HG02943 (cell line): ENCODE measurements at regions not wholly inside any gene's neighbourhood (a gene's known extent, or its start where the extent isn't known, plus 50 kb on each side); places are given as distances from the start of the nearest gene placed in this dataset.
"Not testable (repeated sequence)": the region's sequence is repeated elsewhere in the genome, so short reads cannot be mapped to it uniquely, and the experiment has no call there.

Experiments
- ATAC-seq: cut with Tn5 transposase; IDR thresholded peaks from one replicate; pipeline ENCODE4 v1.9.1; 2021; ENCODE audit warnings: mild to moderate bottlenecking, low read depth, moderate library complexity; ENCODE audit not compliant: unreplicated experiment

- no peak for ATAC-seq
Observed at GRCh38 chr3:72276806-72277205, 491.9 kb upstream of the PROK2 start.

GRCh38 chr3:72275331-72275751, 490.4 kb upstream of the PROK2 start:
- no peak for ATAC-seq

GRCh38 chr3:72274493-72275330, 489.8 kb upstream of the PROK2 start:
- no peak for ATAC-seq

- no peak for ATAC-seq
Observed at GRCh38 chr3:72273615-72274014, 488.7 kb upstream of the PROK2 start.

- no peak for ATAC-seq
Observed at GRCh38 chr3:72272356-72272755, 487.4 kb upstream of the PROK2 start.

- ATAC-seq = no peak
Observed at GRCh38 chr3:72271923-72272322, 487.0 kb upstream of the PROK2 start.

- no peak for ATAC-seq
Observed at GRCh38 chr3:72271216-72271615, 486.3 kb upstream of the PROK2 start.

GRCh38 chr3:72270730-72271129, 485.8 kb upstream of the PROK2 start:
- no peak for ATAC-seq

- no peak for ATAC-seq
Observed at GRCh38 chr3:72270072-72270681, 485.2 kb upstream of the PROK2 start.

GRCh38 chr3:72269475-72269874, 484.5 kb upstream of the PROK2 start:
- ATAC-seq = no peak

GRCh38 chr3:72266921-72267524, 482.1 kb upstream of the PROK2 start:
- ATAC-seq = not testable (repeated sequence)

- ATAC-seq = no peak
Observed at GRCh38 chr3:72266016-72266370, 481.0 kb upstream of the PROK2 start.

GRCh38 chr3:72265256-72266015, 480.5 kb upstream of the PROK2 start:
- ATAC-seq = no peak

- ATAC-seq = no peak
Observed at GRCh38 chr3:72263223-72263990, 478.5 kb upstream of the PROK2 start.

GRCh38 chr3:72262736-72263135, 477.8 kb upstream of the PROK2 start:
- ATAC-seq = no peak

- no peak for ATAC-seq
Observed at GRCh38 chr3:72261566-72262564, 476.9 kb upstream of the PROK2 start.

- ATAC-seq = no peak
Observed at GRCh38 chr3:72260588-72260910, 475.6 kb upstream of the PROK2 start.

GRCh38 chr3:72259755-72260587, 475.0 kb upstream of the PROK2 start:
- ATAC-seq = no peak
